CD14-positive monocyte (primary cell): ENCODE measurements at regions not wholly inside any gene's neighbourhood (a gene's known extent, or its start where the extent isn't known, plus 50 kb on each side); places are given as distances from the start of the nearest gene placed in this dataset.

ENCODE experiments used
- DNase-seq, 3 donors: peaks; one replicate each; pipeline ENCODE4 v3.0.0-alpha.2; 2011 to 2022
- H2AFZ ChIP-seq: 2 replicates; pipeline ENCODE4 v1.6.0; 2012; ENCODE audit warnings: mild to moderate bottlenecking, low read depth, low read length, inconsistent platforms; ENCODE audit not compliant: insufficient read depth, poor library complexity, severe bottlenecking
- H3K27ac ChIP-seq, 2 donors: 1 replicate in 1 of 2; 2 replicates in 1 of 2; pipeline ENCODE4 v1.5.1; 2012 to 2013; ENCODE audit warnings: low read length in 2 of 2, control low read depth in 1 of 2, inconsistent platforms in 1 of 2, low read depth in 1 of 2, mild to moderate bottlenecking in 1 of 2
- H3K27me3 ChIP-seq, 2 donors: one replicate each; pipeline versions ENCODE4 v1.6.0 to v1.6.1; 2011 to 2013; ENCODE audit warnings: low read length in 2 of 2; ENCODE audit not compliant: control insufficient read depth in 2 of 2, insufficient read depth in 2 of 2
- H3K36me3 ChIP-seq, 2 donors: replicated peaks in 1 of 2; 1 replicate in 1 of 2; 2 replicates in 1 of 2; pipeline versions ENCODE4 v1.5.1 to v1.6.1; 2012 to 2013; ENCODE audit warnings: low read length in 2 of 2, control low read depth in 1 of 2, inconsistent platforms in 1 of 2, mild to moderate bottlenecking in 1 of 2; ENCODE audit not compliant: insufficient read depth in 2 of 2, control insufficient read depth in 1 of 2
- H3K4me1 ChIP-seq, 2 donors: 1 replicate in 1 of 2; 2 replicates in 1 of 2; pipeline versions ENCODE4 v1.5.1 to v1.6.1; 2012 to 2013; ENCODE audit warnings: low read length in 2 of 2, control low read depth in 1 of 2, inconsistent platforms in 1 of 2, mild to moderate bottlenecking in 1 of 2, moderate library complexity in 1 of 2; ENCODE audit not compliant: insufficient read depth in 2 of 2, control insufficient read depth in 1 of 2
- H3K4me2 ChIP-seq: replicated peaks from 2 replicates; pipeline ENCODE3; 2012; ENCODE audit warnings: low read length, moderate library complexity, mild to moderate bottlenecking; ENCODE audit not compliant: poor library complexity, severe bottlenecking; ENCODE audit errors: extremely low read depth
- H3K4me3 ChIP-seq, 3 experiments: fragments of 200-600 bp in 1 of 3; sonication (generic) in 1 of 3; replicated peaks in 1 of 3; 1 replicate in 2 of 3; 2 replicates in 1 of 3; pipeline ENCODE4 v1.5.1; 2011 to 2013; ENCODE audit warnings: low read length in 3 of 3, mild to moderate bottlenecking in 3 of 3, control low read depth in 2 of 3, low read depth in 2 of 3, inconsistent platforms in 1 of 3, moderate library complexity in 1 of 3
- H3K79me2 ChIP-seq: 2 replicates; pipeline ENCODE4 v1.6.0; 2012; ENCODE audit warnings: mild to moderate bottlenecking, control low read depth, inconsistent platforms, low read length, moderate library complexity; ENCODE audit not compliant: insufficient read depth
- H3K9ac ChIP-seq: 2 replicates; pipeline ENCODE4 v1.6.0; 2017; ENCODE audit warnings: low read length, mild to moderate bottlenecking; ENCODE audit not compliant: insufficient read depth, poor library complexity, severe bottlenecking
- H3K9me3 ChIP-seq, 2 donors: replicated peaks in 1 of 2; 1 replicate in 1 of 2; 2 replicates in 1 of 2; pipeline versions ENCODE4 v1.5.1 to v1.6.1; 2012 to 2013; ENCODE audit warnings: low read length in 2 of 2, control low read depth in 1 of 2; ENCODE audit not compliant: control insufficient read depth in 1 of 2, insufficient read depth in 1 of 2
- H4K20me1 ChIP-seq: 2 replicates; pipeline ENCODE4 v1.6.0; 2012; ENCODE audit warnings: mild to moderate bottlenecking, low read length, control low read depth, moderate library complexity; ENCODE audit not compliant: insufficient read depth
- H3K27ac Mint-ChIP-seq, 7 donors: one replicate each; pipeline ENCODE4 v1.8.0; 2020; ENCODE audit warnings: mild to moderate bottlenecking in 7 of 7, mixed read lengths in 7 of 7, moderate library complexity in 6 of 7, inconsistent platforms in 2 of 7
- H3K27me3 Mint-ChIP-seq, 3 donors: one replicate each; pipeline ENCODE4 v1.8.0; 2021 to 2022; ENCODE audit warnings: low read depth in 3 of 3, mild to moderate bottlenecking in 3 of 3, mixed read lengths in 3 of 3, moderate library complexity in 3 of 3, inconsistent platforms in 1 of 3
- H3K36me3 Mint-ChIP-seq, 2 donors: one replicate each; pipeline ENCODE4 v1.8.0; 2020; ENCODE audit warnings: mixed read lengths in 2 of 2, inconsistent platforms in 1 of 2, mild to moderate bottlenecking in 1 of 2
- H3K4me1 Mint-ChIP-seq: one replicate; pipeline ENCODE4 v1.8.0; 2020; ENCODE audit warnings: mild to moderate bottlenecking, mixed read lengths
- H3K4me3 Mint-ChIP-seq, 2 donors: one replicate each; pipeline ENCODE4 v1.8.0; 2020; ENCODE audit warnings: mild to moderate bottlenecking in 2 of 2, mixed read lengths in 2 of 2, moderate library complexity in 1 of 2
- H3K9me3 Mint-ChIP-seq, 7 donors: one replicate each; pipeline ENCODE4 v1.8.0; 2020 to 2022; ENCODE audit warnings: mixed read lengths in 7 of 7, mild to moderate bottlenecking in 6 of 7, moderate library complexity in 6 of 7, inconsistent platforms in 2 of 7
- WGBS: methylation state at CpG from one replicate; pipeline ENCODE4 v1.1.5; 2013; ENCODE audit warnings: missing lambda C conversion rate; ENCODE audit not compliant: insufficient coverage; 5-methylcytosine and 5-hydroxymethylcytosine counted together
- intact Hi-C, 2 donors: fragments of 100-400 bp; cut with micrococcal nuclease; formaldehyde crosslinking; loops; one replicate each; pipeline versions ENCODE4 v1.15.0 to v1.15.1; 2023
- TF ChIP-seq, protein P1 (sequence below): fragments of 200-600 bp; IDR thresholded peaks from one replicate; pipeline ENCODE4 v1.8.0; 2022; ENCODE audit warnings: antibody characterized with exemption, mild to moderate bottlenecking

DNA sequence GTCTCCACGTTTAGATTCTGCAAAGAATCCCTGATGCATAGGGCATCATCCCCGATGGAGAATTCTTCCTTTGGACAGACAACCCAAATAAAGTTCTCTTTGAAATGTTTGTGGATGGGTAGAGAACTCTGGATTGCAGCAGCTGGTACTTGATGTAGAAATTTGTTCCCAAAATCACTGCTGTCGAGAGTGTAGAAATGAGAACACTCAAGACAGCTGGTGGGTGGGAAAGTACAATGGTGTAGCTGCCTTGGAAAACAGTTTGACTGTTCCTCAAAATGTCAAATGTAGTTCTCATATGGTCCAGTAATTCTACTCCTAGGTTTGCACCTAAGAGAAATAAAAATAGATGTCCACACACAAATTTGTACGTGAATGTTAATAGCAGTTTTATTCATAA is 671.5 kb upstream of the TMEM132C start:
- DNase-seq = no peak
- intact Hi-C loops = no loop called here
- WGBS = no CpG with 5 or more reads among the region's 4 CpGs
- H3K27ac ChIP-seq = no peak overlapping the region
- H3K27me3 Mint-ChIP-seq = peaks cover 0 to 2% (median 1%) of the 10 kb centered on the region in 3 donors
- H3K9me3 ChIP-seq = peaks cover 0 to 4% of the 10 kb centered on the region in 2 donors
- no peak overlapping the region for H3K4me2 ChIP-seq
- no peaks in the 10 kb centered on the region for H3K4me1 ChIP-seq
- no peak overlapping the region for H3K27ac Mint-ChIP-seq
- H2AFZ ChIP-seq = no peak overlapping the region
- no peaks in the 10 kb centered on the region for H3K36me3 Mint-ChIP-seq
- H3K4me3 Mint-ChIP-seq = no peak overlapping the region
- no peaks in the 10 kb centered on the region for H3K79me2 ChIP-seq
- H3K4me3 ChIP-seq = no peak overlapping the region
- H3K4me1 Mint-ChIP-seq = no peaks in the 10 kb centered on the region
- H3K9me3 Mint-ChIP-seq = peaks cover 0 to 9% (median 5%) of the 10 kb centered on the region in 7 donors
- no peak overlapping the region for H3K9ac ChIP-seq
- H4K20me1 ChIP-seq = no peaks in the 10 kb centered on the region
- TF ChIP-seq, protein P1, sequence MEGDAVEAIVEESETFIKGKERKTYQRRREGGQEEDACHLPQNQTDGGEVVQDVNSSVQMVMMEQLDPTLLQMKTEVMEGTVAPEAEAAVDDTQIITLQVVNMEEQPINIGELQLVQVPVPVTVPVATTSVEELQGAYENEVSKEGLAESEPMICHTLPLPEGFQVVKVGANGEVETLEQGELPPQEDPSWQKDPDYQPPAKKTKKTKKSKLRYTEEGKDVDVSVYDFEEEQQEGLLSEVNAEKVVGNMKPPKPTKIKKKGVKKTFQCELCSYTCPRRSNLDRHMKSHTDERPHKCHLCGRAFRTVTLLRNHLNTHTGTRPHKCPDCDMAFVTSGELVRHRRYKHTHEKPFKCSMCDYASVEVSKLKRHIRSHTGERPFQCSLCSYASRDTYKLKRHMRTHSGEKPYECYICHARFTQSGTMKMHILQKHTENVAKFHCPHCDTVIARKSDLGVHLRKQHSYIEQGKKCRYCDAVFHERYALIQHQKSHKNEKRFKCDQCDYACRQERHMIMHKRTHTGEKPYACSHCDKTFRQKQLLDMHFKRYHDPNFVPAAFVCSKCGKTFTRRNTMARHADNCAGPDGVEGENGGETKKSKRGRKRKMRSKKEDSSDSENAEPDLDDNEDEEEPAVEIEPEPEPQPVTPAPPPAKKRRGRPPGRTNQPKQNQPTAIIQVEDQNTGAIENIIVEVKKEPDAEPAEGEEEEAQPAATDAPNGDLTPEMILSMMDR = no peak
- H3K36me3 ChIP-seq = no peaks in the 10 kb centered on the region
- H3K27me3 ChIP-seq = no peaks in the 10 kb centered on the region

DNA sequence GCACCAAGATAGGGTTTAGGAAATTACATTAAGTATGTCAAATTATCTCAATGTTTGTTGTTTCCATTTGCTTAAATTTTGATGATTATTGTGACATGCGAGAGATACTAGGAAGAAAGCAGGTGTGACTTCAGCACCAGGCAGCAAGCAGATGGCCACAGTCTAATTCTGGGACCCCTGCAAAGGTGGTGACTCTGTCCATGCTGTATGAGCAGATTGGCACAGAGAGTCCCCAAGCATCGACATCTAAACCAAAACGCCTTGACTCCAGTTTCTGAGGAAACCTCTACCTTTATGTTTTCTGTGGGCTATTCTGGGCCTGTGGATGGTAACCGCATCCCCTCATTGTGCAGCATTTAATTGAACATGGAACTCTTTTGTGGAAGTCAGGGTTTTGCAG is 670.1 kb upstream of the TMEM132C start:
- Mint-ChIP-seq H3K4me3 (no peak overlapping the region), H3K4me1 (no peaks in the 10 kb centered on the region), H3K27ac (no peak overlapping the region), H3K36me3 (no peaks in the 10 kb centered on the region), H3K27me3 (peaks cover 1 to 2% (median 1%) of the 10 kb centered on the region in 3 donors), H3K9me3 (peaks cover 0 to 9% (median 4%) of the 10 kb centered on the region in 7 donors)
- Histone ChIP-seq H2AFZ (no peak overlapping the region), H3K9ac (no peak overlapping the region), H3K4me1 (no peaks in the 10 kb centered on the region), H3K79me2 (no peaks in the 10 kb centered on the region), H3K27me3 (no peaks in the 10 kb centered on the region), H3K27ac (no peak overlapping the region), H3K4me2 (no peak overlapping the region), H3K4me3 (no peak overlapping the region), H3K9me3 (peaks cover 0 to 4% of the 10 kb centered on the region in 2 donors), H3K36me3 (no peaks in the 10 kb centered on the region), H4K20me1 (no peaks in the 10 kb centered on the region)
- TF ChIP-seq, protein P1 = no peak
- intact Hi-C loops = no loop called here
- 89% methylated on average over 1 of the region's 4 CpGs for WGBS
- DNase-seq = no peak
